Umbilical cord (tissue), 1 donor: ENCODE measurements at regions not wholly inside any gene's neighbourhood (a gene's known extent, or its start where the extent isn't known, plus 50 kb on each side); places are given as distances from the start of the nearest gene placed in this dataset.
A peak's percentile ranks its signal among the peaks of the same experiment; 100 is the strongest.

Source experiments
- DNase-seq: peaks from one replicate; pipeline ENCODE4 v3.0.0-alpha.2; 2015; ENCODE audit warnings: low spot score

DNA sequence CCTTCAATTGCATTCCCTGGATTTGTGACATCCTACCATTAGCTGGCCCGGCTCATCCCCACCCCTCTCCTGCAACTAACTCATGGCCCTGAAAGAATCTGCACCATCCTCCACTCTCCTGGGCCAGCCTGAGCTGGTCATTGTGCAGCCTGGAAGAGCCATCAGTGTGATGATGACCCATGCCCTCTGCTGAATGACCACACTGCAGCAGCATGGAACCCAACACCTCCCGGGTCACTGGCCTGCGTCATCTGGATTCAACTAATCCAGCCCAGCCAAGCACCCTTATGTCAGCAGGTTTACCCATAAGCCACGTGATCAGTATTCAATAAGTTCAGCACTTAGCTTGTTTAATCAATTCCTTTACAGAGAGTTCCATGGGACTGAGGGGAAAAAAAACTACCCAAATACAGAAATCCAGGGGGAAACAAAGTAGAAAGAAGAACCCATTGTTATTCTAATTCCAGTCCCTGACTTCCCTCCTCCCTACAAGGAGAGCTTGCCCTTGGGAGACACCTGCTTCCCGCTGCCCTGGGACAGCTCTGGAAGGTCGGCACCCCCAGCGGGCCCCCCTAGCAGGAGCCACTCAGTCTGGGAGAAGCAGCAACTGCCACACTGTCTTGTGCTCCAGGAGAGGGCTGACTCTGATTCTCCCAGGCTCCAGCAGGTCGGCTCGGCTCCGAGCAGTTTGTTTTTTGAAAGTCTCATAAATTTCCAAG lies 309.1 kb upstream of the TLE3 start:
- no peak for DNase-seq

DNA sequence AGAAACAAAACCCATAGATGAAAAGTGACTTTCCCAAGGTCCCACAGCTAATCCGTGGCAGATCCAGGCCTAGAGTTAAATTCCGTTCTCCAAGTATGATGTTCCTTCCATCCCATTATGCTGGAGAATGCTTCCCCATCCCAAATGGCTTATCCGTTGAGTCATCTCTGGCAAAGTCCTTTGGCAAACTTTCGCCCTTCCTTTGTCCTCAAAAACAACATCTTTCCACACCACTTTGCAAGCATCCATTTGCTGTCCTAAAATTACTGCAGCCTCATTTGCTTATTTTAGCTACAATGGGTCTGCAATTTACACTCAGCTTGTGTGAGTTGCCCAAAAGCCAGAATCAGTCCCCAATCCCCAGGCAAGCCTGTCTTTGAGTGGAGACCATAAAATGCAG lies 304.0 kb upstream of the TLE3 start:
- no peak for DNase-seq

DNA sequence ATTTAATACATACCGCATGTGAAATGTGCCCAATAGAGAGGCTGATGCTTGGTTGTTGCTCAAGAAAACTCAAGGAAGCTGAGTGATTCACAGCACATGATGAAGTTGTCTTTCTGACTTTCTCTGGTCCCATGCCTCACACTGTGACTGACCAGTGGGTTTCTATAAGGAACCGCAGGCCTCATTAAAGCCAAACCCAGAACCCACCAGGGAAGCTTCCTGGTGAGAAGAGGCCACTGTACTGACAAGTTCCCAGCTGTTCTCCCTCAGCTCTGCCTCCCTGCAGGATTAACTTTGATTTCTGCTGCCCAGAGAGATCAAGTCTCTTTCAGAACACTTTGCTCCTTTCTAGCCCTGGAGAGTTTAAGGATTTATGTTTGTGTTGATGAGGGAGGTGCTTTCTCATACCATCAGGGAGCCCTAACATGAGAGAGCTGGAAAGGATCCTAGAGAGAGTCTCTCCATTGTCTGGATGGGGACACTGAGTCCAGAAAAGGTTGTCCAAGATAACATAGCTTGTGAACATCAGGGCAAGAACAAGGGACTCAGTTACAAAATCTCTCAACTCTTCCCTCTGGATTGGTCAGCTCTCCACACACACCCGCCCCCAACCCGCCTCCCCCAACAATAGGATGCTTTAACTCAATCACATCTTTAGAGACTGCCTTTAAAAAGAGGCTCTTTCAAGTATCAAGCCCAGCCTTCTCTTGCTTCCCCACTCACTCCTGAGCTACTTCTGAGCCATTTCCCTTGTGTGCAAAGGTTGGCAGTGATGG lies 303.2 kb upstream of the TLE3 start:
- DNase-seq = peak; percentile 42

DNA sequence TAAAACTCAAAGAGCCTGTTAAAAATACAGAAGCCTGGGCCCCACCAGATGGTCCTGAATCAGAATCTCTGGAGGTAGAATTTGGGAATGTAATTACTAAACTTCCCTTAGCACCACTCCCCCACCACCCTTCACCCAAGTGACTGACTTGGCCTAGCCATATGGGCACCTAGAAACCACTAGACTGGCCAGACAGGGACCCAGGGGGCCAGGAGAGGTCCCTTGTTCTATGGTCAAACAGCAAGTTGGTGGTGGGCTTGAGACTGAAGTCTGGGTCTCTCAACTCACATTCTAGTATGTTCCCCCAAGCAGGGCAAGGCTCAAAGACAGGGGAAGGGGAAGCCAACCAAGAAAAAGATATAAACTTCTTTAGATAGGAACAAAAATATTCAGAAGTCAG lies 301.5 kb upstream of the TLE3 start:
- no peak for DNase-seq

DNA sequence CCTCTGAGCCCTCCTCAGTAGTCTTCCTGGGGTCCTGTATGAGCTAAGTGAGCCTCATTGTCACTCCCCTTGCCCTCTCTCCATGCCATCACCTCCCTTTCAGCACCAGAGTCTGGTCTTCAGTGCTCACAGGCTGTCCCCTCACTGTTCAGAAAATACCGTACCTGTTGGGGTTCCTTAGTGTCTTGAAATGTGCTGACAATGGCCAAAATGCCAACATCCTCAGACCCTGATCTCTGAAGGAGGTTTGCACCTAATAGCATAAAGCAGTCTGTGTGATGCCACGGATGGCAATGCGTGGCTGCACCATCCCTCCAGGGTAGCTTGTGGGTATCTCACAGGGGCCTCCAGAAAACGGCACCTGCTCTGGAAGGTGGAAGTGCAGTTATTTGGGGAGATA lies 301.0 kb upstream of the TLE3 start:
- no peak for DNase-seq

DNA sequence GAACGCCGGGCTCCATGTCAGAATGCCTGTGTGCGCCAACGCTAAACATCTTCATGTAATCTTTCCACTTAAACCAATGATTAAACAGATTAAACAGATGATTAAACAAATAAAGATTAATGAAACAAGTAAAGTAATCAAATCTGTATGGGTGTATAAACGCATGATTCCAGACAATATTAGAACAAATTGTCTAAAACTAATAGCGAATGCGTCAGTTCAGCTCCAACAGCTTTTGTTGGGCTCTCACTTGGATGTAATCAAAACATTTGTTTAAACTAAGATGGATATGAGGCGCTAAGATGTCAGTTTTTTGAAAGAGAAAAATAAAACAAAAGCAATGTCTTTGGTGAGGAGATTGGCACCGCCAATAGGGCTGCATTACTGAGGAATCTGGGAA lies 299.1 kb upstream of the TLE3 start:
- no peak for DNase-seq

DNA sequence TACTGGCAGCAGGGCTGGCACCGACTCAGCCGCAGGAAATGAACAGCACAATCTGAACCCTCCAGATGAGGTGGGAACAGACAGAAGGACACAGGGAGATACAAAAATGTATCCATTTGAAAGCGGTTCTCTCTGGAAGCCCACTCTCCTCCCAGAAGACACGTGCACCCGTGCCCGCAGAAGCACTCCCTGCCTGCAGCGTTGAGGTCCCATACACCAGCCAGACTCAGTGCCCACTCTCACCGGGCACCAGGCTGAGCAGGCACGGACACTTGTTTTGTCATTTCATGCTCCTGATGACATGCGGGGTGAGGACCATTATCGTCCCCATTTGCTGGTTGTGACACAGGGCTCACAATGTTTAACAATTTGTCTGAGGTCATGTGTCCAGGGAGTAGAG lies 297.4 kb upstream of the TLE3 start:
- DNase-seq = no peak

DNA sequence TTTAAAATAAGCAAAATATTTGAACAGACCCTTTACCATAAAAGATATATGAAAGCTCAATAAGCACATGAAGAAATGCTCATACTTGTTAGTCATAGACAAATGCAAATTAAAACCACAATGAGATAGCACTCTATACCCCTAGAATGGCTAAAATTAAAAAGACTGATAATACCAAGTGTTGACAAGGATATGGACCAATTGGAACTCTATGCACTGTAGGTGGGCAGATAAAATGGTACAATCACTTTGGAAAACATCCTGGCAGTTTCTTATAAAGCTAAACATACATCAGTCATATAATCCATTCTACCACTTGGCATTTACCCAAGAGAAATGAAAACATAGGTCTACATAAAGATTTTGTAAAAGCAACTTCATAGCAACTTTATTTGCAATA lies 293.0 kb upstream of the TLE3 start:
- DNase-seq = no peak

DNA sequence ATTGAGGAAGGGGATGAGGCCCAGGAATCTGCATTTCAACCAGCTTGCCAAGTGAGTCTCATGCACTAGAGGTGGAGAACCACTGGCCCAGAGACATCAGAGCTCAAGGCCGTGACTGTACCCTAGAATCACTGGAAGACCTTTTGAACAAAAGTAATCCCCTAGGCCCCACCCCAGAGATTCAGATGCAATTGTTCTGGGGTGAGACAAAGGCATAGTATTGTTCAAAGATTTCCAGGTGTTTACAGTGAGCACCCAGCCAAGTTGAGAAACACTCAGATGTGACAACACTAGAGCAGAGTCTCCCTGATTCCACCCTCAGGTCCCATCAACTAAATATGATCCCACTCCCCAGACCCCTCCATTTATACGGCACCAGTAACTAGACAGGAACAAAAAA lies 290.3 kb upstream of the TLE3 start:
- DNase-seq = no peak

DNA sequence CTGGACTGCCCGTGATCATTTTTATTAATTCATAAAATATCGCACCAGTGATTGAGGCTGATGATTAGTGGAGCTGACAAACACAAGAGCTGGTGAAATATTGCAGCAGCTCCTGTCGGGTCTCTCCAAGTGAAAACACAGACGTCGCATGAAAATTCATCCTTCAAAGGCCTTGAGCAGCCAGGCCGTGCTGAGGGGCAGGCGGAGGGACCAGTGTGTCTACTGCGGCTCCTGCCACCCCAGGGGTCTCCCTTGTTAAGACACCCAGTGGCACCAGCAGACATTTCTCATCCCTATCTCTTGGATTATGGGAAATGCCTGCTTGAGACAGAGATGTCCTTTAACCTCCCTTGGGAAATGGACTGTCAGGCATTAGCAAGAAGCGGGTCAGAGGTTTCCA lies 289.4 kb upstream of the TLE3 start:
- DNase-seq = no peak

DNA sequence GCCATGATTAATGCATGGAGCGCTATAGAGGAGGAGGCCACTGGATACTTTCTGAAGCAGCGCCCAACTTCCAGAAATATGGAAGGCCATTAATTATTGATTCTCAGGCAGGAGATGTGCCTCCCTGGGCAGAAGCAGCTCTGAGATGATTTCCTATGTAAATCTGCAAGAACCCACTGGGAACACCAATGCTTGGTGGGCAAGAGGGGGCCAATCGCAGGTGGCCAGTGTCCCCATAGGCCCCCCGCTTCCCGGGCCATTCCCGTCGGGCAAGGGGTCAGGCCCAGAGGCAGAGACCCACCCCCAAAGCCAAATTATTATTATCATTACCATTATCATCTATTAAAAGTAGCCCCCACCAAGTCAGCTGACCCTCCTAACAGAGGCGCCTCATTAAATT lies 288.0 kb upstream of the TLE3 start:
- no peak for DNase-seq

DNA sequence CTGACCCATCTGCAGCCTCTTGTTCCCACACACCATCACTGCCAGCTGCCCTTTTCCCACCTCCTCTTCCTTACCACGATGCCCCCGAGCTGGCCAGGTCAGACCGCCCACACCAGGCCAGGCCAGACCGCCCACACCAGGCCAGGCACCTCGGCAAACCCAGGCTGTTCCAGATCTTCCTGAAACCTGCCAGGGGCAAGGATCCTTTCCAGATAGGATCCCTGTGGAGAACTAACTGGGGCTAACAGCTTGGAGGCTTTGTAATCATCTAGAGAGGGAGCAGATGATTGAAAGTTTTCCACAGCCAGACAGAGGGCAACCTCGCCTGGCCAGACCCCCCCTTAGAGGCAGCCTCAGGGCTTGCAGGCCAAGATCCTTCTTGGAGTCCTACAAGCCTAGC lies 287.3 kb upstream of the TLE3 start:
- DNase-seq = no peak

DNA sequence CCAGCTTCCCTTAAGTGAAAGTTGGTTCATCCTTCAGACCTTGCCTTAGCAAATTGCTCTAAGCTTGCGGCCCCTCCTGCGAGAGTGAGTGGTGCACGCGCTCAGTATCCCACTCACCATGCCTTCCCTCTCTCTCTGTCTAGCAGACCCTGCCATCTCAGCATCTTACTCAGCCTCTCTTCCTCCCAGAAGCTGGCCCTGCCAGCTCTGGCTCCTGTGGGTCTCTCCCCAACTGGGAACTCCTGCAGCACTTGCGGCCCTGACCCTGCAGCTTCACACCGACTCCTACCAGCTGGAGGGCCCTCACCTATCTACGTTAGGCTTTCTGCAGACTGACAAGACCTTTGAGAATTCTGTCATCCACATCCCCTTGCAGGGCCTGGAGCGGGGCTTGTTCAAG lies 286.1 kb upstream of the TLE3 start:
- no peak for DNase-seq

DNA sequence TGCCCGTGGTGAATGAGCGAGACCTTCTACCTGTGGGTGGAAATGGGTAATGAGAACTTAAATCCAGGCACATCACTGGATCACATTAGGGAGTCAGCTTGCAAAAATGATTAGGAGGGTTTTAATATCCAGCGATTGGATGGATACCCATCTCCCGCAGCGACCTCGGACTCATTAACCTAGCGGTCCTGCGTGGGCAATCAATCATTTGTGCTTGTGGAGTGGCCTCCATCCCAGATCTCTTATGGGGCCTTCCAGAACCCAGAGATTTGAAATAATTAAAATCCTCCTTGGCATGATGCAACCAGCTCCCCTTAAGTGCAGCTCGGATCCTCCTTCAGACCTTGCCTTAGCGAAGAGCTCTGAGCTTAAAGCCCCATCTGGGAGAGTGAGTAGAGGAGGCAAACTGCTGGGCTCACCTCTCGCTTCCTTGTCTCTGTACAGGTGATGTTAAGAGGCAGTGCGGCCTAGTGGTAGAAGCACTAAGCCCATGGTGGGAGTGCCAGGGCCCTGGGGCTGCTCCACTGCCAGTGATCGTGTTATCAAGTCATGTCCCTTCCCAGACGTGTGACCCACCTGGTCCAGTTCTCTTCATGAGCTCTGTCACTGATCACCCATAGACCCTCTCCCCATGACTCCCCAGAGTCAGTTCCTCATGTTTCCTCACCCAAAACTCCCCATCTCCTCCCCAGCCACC lies 285.2 kb upstream of the TLE3 start:
- no peak for DNase-seq

DNA sequence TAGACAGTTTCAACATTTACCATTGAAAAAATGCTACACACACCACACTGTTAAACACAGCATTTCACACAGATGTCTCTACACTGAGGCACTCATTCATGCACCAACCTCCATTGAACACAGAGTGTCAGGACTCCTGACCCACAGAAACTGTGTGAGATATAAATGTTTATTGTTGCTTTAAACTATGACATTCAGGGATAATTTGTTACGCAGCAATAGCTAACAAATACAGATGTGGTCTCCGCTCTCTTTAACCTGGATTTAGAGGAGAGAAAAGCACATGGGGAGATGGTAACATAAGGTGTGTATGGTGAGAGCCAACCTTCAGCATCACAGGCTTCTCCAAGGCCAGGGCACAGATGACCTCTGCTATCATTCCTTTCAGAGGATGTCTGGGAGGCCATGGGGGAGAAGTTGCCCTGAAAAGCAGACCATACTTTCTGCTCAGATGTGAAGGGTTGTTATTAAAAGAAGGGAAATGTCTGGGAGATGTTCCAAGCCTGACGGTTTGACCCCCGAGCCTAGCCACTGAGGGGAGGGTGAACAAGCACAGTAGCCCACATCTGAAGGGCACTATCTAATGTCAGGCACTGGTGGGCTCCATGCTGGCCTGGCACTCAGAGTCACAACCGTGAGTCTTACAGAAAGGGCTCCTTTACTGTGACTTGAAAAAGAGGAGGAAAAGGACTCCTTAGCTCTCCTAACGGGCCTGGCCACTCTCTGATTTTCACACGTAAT lies 284.5 kb upstream of the TLE3 start:
- DNase-seq = no peak

DNA sequence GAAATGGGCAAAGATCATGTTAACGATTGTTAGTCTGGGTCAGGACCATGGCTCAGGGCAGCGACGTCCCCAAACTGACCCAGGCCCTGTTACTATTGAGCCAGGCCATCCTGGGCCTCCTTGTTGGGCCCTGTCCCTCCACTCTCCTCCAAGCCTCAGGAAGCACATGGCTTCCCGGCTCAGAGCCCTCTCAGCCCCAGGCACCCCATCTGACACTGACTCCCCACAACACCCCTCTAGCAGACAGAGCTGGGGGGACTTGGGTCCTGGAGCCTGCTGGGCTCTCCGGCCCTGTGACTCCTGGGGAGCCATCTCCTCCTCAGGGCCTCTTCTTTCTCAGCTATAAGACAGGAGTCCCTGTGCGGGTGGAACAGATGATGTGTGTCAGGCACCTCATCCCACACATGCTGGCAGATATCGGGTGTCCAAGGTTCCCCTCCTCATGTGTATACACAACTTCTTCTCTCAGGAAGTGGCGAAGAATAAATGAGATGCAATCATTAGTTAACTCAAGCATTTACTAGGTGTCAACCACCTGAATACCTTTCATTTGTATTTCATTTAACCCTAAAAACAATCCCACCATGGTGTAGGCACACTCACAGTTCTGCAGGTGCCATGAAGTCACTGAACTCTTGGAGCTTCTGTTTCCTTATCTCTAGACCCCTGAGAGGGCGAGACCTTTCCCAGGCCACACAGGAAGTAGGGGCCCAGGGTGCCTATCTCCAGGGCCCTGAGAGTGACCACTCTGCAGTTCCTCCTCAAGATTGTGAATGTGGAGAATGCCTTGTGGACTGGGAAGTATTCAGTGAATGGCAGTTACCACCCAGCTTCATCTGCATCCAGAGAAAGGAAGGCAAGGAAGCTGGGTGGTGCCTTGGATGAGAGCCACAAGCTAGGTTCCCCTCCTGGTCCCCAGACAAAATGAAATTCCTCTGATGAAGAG lies 282.5 kb upstream of the TLE3 start:
- no peak for DNase-seq

DNA sequence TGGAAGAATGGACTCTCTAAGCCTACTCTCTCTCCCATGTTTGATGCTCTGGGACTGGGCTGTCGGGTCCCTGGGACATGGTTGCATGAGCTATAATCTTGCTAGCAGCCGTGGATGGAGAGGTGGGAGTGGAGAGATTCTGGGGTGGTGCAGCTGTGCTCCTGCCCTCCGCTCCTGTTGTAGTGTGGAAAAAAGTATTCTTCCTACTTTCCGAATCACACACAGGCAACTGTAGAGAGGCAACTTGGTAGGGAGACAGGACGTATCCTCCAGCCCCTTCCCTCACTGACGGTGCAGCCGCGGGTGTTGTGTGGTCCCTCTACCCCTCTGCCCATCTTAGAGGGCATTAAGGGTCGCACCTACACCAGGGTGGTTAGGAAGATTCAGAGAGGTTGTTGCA lies 281.4 kb upstream of the TLE3 start:
- no peak for DNase-seq

DNA sequence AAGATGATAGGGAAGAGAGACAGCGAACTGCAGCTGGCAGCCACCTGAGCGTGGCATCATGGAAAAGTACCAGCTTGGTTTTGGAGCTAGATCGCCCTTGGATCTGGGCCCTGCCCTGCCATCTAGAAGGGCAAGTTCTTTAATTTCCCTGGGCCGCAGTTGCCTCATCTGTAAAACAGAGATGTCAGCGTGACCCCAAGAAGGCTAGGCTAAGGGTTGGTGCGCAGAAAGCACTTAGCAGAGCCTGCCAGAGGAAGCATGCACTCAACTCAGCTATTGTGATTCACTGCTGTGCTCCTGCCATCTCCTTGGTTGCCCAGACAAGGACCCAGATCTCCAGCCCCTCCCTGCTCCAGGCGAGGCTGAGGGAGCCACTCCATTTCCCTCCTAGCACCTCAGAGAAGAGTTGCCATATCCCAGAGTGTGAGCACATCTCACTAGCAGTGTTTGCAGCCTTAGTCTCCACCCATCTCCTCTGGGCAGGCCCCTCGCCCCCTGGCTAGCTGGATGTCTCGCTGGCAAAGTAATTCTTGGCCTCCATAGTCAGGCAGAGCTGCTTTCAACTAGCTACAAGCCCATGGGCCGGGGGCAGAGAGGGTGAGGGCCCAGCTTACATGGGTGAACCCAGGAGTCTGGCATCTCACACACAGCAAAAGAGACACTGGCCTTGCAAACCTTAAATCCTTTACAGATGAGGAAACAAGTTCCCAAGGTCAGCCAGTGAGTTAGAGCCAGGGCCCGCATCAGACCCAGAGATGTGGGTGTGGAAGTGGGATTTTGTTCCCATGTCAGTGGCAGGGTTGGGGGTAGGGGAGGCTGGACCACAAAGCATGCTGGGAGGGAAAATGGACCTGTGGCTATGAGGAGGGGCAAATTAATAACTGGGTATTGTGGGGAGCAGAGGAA lies 280.7 kb upstream of the TLE3 start:
- DNase-seq = no peak

DNA sequence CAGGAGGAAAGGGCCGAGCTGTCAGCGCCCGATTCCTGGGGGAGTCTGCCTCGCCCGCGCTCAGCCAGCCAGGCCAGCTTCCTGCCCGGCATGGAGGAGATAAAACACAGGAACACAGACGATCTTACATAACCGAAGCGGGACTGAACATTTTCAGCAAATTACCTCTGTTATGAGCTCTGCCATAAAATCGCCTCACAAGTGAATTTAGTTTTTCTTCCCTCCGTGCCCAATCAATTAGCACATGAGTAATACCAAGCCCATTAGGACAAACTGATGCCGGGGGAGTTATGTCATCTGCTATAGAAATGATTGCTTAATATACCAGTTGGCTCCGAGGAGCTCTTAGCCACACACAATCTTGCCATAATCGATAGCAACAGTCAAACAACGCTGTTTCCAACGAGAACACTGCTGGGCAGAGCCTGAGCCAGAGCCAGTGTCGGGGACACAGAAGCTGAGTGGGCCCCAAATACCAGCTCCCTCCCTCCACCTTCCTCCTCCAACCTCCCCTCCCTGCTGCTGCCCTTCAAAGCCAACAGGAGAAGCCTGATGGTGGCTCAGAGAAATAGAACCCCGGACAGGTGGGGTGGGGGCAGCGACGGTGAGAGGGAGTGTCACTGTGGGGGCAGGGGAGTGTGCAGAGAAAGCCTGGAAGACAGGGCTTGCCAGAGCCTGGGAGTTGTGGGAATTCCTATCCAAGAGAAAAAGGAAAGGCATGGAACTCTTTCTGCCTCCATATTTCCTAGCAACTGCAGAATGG lies 279.4 kb upstream of the TLE3 start:
- peak; percentile 76 for DNase-seq
